Colon (tissue), 2 donors: ENCODE measurements at regions not wholly inside any gene's neighbourhood (a gene's known extent, or its start where the extent isn't known, plus 50 kb on each side); places are given as distances from the start of the nearest gene placed in this dataset.

ENCODE experiments used
- FAIRE-seq: peaks from 2 replicates; lab custom pipeline; 2012; peaks lifted over from hg19 to GRCh38; lab: Jason Lieb, UNC
- donor health status: control.
- donor health status: control.

GRCh38 chr11:129590753-129591475 lies 215.3 kb downstream of the BARX2 start:
- FAIRE-seq: no peak

GRCh38 chr11:129591527-129591926 lies 215.9 kb downstream of the BARX2 start:
- no peak for FAIRE-seq

- no peak for FAIRE-seq
Observed at GRCh38 chr11:129592191-129592590, 216.5 kb downstream of the BARX2 start.

- no peak for FAIRE-seq
Observed at GRCh38 chr11:129593098-129593497, 217.4 kb downstream of the BARX2 start.

GRCh38 chr11:129595038-129595962 lies 219.7 kb downstream of the BARX2 start:
- FAIRE-seq: no peak

GRCh38 chr11:129596351-129596750 lies 219.3 kb upstream of the TMEM45B start:
- FAIRE-seq: no peak

- FAIRE-seq: no peak
Observed at GRCh38 chr11:129598378-129598777, 217.3 kb upstream of the TMEM45B start.

GRCh38 chr11:129605815-129606214 lies 209.8 kb upstream of the TMEM45B start:
- no peak for FAIRE-seq

GRCh38 chr11:129608711-129609110 lies 206.9 kb upstream of the TMEM45B start:
- FAIRE-seq: no peak

GRCh38 chr11:129610125-129610524 lies 205.5 kb upstream of the TMEM45B start:
- no peak for FAIRE-seq

GRCh38 chr11:129610545-129610944 lies 205.1 kb upstream of the TMEM45B start:
- no peak for FAIRE-seq

- no peak for FAIRE-seq
Observed at GRCh38 chr11:129611661-129612446, 203.8 kb upstream of the TMEM45B start.

- FAIRE-seq: no peak
Observed at GRCh38 chr11:129612447-129612961, 203.1 kb upstream of the TMEM45B start.

GRCh38 chr11:129613071-129613470 lies 202.6 kb upstream of the TMEM45B start:
- FAIRE-seq: no peak

GRCh38 chr11:129614256-129614944 lies 201.2 kb upstream of the TMEM45B start:
- FAIRE-seq: no peak

- no peak for FAIRE-seq
Observed at GRCh38 chr11:129618046-129618569, 197.5 kb upstream of the TMEM45B start.

GRCh38 chr11:129620237-129621104 lies 195.2 kb upstream of the TMEM45B start:
- FAIRE-seq: no peak

GRCh38 chr11:129625930-129626329 lies 189.7 kb upstream of the TMEM45B start:
- FAIRE-seq: no peak

GRCh38 chr11:129631201-129631600 lies 184.4 kb upstream of the TMEM45B start:
- no peak for FAIRE-seq

GRCh38 chr11:129636926-129637325 lies 178.7 kb upstream of the TMEM45B start:
- no peak for FAIRE-seq
